ENCODE measurements at regions not wholly inside any gene's neighbourhood (a gene's known extent, or its start where the extent isn't known, plus 50 kb on each side); places are given as distances from the start of the nearest gene placed in this dataset.

DNA sequence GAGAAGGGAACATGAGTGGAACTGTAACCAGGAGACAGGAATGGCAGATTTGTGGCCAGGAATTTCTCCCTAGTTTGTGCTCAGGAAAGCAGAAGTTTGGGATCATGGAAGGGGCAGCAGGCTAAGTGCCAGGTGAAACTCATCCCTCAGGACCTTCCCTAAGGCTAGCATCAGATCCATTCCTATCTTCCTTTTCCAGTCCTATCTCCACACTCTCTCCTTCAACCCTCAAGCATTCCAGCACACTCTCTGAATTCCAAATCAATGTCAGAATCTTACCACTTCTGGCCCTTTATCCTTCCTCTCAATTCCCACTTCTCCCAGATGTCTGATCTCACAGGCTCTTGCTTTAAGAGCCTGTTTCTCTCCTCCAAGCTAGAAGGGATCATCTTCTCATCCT, 53.2 kb upstream of the GRIA1 start:
- TF ChIP-seq ZNF431 (CRISPR knock-in tag; IDR thresholded peaks at IDR 0.05; ENCODE audit: borderline replicate concordance, low read depth): no peak
- TF ChIP-seq POLR2A (IDR thresholded peaks at IDR 0.05; ENCODE audit: insufficient read depth in 1 of 2, low read depth in 2 of 2, low read length in 2 of 2): no peak
- TF ChIP-seq CEBPG (CRISPR knock-in tag; IDR thresholded peaks at IDR 0.05): no peak
- TF ChIP-seq, protein P1, sequence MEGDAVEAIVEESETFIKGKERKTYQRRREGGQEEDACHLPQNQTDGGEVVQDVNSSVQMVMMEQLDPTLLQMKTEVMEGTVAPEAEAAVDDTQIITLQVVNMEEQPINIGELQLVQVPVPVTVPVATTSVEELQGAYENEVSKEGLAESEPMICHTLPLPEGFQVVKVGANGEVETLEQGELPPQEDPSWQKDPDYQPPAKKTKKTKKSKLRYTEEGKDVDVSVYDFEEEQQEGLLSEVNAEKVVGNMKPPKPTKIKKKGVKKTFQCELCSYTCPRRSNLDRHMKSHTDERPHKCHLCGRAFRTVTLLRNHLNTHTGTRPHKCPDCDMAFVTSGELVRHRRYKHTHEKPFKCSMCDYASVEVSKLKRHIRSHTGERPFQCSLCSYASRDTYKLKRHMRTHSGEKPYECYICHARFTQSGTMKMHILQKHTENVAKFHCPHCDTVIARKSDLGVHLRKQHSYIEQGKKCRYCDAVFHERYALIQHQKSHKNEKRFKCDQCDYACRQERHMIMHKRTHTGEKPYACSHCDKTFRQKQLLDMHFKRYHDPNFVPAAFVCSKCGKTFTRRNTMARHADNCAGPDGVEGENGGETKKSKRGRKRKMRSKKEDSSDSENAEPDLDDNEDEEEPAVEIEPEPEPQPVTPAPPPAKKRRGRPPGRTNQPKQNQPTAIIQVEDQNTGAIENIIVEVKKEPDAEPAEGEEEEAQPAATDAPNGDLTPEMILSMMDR (CRISPR knock-in tag; IDR thresholded peaks at IDR 0.05): no peak
- TF ChIP-seq EZH2 (conservative IDR thresholded peaks at IDR 0.05; ENCODE audit: low read depth, low read length): no peak
- TF ChIP-seq SNAI1 (CRISPR knock-in tag; IDR thresholded peaks at IDR 0.05; ENCODE audit: borderline replicate concordance): no peak
- TF ChIP-seq EP300 (IDR thresholded peaks at IDR 0.05; ENCODE audit: low read depth in 2 of 2, low read length in 2 of 2): no peak
- TF ChIP-seq EP300 (CRISPR knock-in tag; IDR thresholded peaks at IDR 0.05; ENCODE audit: borderline replicate concordance): no peak
- TF ChIP-seq, protein P2, sequence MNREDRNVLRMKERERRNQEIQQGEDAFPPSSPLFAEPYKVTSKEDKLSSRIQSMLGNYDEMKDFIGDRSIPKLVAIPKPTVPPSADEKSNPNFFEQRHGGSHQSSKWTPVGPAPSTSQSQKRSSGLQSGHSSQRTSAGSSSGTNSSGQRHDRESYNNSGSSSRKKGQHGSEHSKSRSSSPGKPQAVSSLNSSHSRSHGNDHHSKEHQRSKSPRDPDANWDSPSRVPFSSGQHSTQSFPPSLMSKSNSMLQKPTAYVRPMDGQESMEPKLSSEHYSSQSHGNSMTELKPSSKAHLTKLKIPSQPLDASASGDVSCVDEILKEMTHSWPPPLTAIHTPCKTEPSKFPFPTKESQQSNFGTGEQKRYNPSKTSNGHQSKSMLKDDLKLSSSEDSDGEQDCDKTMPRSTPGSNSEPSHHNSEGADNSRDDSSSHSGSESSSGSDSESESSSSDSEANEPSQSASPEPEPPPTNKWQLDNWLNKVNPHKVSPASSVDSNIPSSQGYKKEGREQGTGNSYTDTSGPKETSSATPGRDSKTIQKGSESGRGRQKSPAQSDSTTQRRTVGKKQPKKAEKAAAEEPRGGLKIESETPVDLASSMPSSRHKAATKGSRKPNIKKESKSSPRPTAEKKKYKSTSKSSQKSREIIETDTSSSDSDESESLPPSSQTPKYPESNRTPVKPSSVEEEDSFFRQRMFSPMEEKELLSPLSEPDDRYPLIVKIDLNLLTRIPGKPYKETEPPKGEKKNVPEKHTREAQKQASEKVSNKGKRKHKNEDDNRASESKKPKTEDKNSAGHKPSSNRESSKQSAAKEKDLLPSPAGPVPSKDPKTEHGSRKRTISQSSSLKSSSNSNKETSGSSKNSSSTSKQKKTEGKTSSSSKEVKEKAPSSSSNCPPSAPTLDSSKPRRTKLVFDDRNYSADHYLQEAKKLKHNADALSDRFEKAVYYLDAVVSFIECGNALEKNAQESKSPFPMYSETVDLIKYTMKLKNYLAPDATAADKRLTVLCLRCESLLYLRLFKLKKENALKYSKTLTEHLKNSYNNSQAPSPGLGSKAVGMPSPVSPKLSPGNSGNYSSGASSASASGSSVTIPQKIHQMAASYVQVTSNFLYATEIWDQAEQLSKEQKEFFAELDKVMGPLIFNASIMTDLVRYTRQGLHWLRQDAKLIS (CRISPR knock-in tag; IDR thresholded peaks at IDR 0.05): no peak
